ENCODE measurements at regions not wholly inside any gene's neighbourhood (a gene's known extent, or its start where the extent isn't known, plus 50 kb on each side); places are given as distances from the start of the nearest gene placed in this dataset.

GRCh38 chr4:3823496-3824341 is 57.5 kb downstream of the ADRA2C start:
- TF ChIP-seq CTCF (conservative IDR thresholded peaks at IDR 0.05; ENCODE audit: low read length): no peak
- no peak overlapping the region for H3K4me3 ChIP-seq (ENCODE audit: low read length)
- no peak for DNase-seq (ENCODE audit: low read depth)

- no peak overlapping the region for H3K4me3 ChIP-seq (ENCODE audit: low read length)
- DNase-seq (ENCODE audit: low read depth): no peak
- no peak for TF ChIP-seq CTCF (conservative IDR thresholded peaks at IDR 0.05; ENCODE audit: low read length)
Measured at GRCh38 chr4:3824521-3825270, 58.5 kb downstream of the ADRA2C start.

DNA sequence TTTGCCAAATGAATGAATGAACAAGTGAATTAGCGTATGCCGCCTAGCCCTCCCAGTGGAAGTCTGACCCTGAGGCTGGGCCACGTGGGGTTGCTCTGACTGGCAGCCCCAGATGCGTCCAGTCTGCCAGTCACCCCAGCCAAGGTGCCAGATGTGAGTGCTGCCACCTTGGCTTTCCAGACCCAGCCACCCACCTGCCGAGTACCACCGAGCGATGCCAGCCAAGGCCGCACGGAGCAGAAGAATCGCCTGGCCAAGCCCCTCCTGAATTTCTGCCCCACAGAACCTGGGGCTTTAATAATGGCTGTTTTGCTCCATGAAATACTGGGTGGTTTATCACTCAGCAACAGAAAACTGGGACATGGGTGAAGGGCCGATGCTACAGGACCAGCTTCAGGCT is 59.3 kb downstream of the ADRA2C start:
- DNase-seq (ENCODE audit: low read depth): no peak
- no peak for TF ChIP-seq CTCF (conservative IDR thresholded peaks at IDR 0.05; ENCODE audit: low read length)
- H3K4me3 ChIP-seq (ENCODE audit: low read length): no peak overlapping the region

GRCh38 chr4:3826247-3827172 is 60.3 kb downstream of the ADRA2C start:
- no peak for DNase-seq (ENCODE audit: low read depth)
- H3K4me3 ChIP-seq (ENCODE audit: low read length): no peak overlapping the region
- no peak for TF ChIP-seq CTCF (conservative IDR thresholded peaks at IDR 0.05; ENCODE audit: low read length)

GRCh38 chr4:3827616-3828492 is 61.7 kb downstream of the ADRA2C start:
- DNase-seq (ENCODE audit: low read depth): peak; percentile 29
- H3K4me3 ChIP-seq (ENCODE audit: low read length): no peak overlapping the region
- no peak for TF ChIP-seq CTCF (conservative IDR thresholded peaks at IDR 0.05; ENCODE audit: low read length)

DNA sequence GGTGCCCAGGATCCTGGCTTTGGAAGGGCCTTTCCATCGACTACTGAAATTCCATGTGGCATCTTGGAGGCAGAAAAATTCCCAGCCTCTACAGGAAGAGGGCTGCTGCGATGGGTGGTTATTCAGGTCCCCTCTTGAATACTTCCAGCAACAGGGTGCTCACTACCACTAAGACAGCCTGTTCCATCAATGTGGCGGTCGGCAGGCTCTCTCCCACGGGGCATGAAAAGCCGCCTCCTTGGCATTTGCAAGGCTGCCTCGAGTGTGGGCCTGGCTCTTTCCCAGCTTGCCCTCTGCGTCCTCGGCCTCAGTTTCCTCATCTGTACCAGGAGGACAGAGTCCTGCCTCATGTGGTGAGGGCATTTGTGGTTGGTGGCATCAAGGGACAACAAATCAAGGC is 62.4 kb downstream of the ADRA2C start:
- DNase-seq (ENCODE audit: low read depth): no peak
- TF ChIP-seq CTCF (conservative IDR thresholded peaks at IDR 0.05; ENCODE audit: low read length): no peak
- H3K4me3 ChIP-seq (ENCODE audit: low read length): no peak overlapping the region

All from AG10803 (cell line).